Thymus (tissue), 11 donors: ENCODE measurements at regions not wholly inside any gene's neighbourhood (a gene's known extent, or its start where the extent isn't known, plus 50 kb on each side); places are given as distances from the start of the nearest gene placed in this dataset.

Experiments
- DNase-seq, 9 donors: peaks; one replicate each; pipeline ENCODE4 v3.0.0-alpha.2; 2013; ENCODE audit warnings: low spot score in 9 of 9, low read depth in 6 of 9, missing footprints in 1 of 9
- H3K27ac ChIP-seq, 2 donors: one replicate each; pipeline ENCODE4 v1.5.1; 2013; ENCODE audit warnings: control low read depth in 1 of 2, low read depth in 1 of 2, low read length in 1 of 2, mild to moderate bottlenecking in 1 of 2, moderate library complexity in 1 of 2
- H3K27me3 ChIP-seq, 2 donors: one replicate each; pipeline ENCODE4 v1.5.1; 2013; ENCODE audit warnings: low read length in 1 of 2; ENCODE audit not compliant: control insufficient read depth in 2 of 2, insufficient read depth in 1 of 2
- H3K36me3 ChIP-seq, 2 donors: one replicate each; pipeline ENCODE4 v1.5.1; 2013; ENCODE audit warnings: low read length in 1 of 2, mild to moderate bottlenecking in 1 of 2, moderate library complexity in 1 of 2; ENCODE audit not compliant: control insufficient read depth in 2 of 2, insufficient read depth in 2 of 2
- H3K4me1 ChIP-seq, 2 donors: one replicate each; pipeline ENCODE4 v1.5.1; 2013; ENCODE audit warnings: low read length in 2 of 2; ENCODE audit not compliant: control insufficient read depth in 2 of 2, insufficient read depth in 2 of 2
- H3K4me3 ChIP-seq, 2 donors: one replicate each; pipeline ENCODE4 v1.5.1; 2013; ENCODE audit warnings: low read length in 2 of 2, control low read depth in 1 of 2, mild to moderate bottlenecking in 1 of 2
- H3K9me3 ChIP-seq, 2 donors: one replicate each; pipeline ENCODE4 v1.5.1; 2013; ENCODE audit warnings: low read length in 1 of 2, mild to moderate bottlenecking in 1 of 2; ENCODE audit not compliant: control insufficient read depth in 2 of 2, insufficient read depth in 1 of 2
- WGBS: extraction: QIAGEN DNeasy Blood & Tissue Kit; methylation state at CpG from one replicate; pipeline ENCODE4 v1.1.7; 2013; 5-methylcytosine and 5-hydroxymethylcytosine counted together
- donor health status: healthy.

GRCh38 chr6:94045099-94045829 is 625.9 kb upstream of the EPHA7 start:
- H3K9me3 ChIP-seq: no peaks in the 10 kb centered on the region
- no peaks in the 10 kb centered on the region for H3K36me3 ChIP-seq
- WGBS: 85% methylated on average over 12 of the region's 12 CpGs
- H3K27ac ChIP-seq: no peak overlapping the region
- H3K27me3 ChIP-seq: no peaks in the 10 kb centered on the region
- H3K4me3 ChIP-seq: no peak overlapping the region
- H3K4me1 ChIP-seq: no peaks in the 10 kb centered on the region
- no peak for DNase-seq

- DNase-seq: no peak
Observed at GRCh38 chr6:94041945-94042709, 622.8 kb upstream of the EPHA7 start.

GRCh38 chr6:94036024-94036423 is 616.7 kb upstream of the EPHA7 start:
- Histone ChIP-seq H3K27ac (no peak overlapping the region), H3K9me3 (peaks cover 0 to 8% of the 10 kb centered on the region in 2 donors), H3K4me1 (no peaks in the 10 kb centered on the region), H3K36me3 (no peaks in the 10 kb centered on the region), H3K27me3 (no peaks in the 10 kb centered on the region), H3K4me3 (no peak overlapping the region)
- 94% methylated on average over 3 of the region's 3 CpGs for WGBS
- DNase-seq: no peak

More at GRCh38 chr6:94041945-94042709, 622.8 kb upstream of the EPHA7 start:
- no peaks in the 10 kb centered on the region for H3K36me3 ChIP-seq
- no peaks in the 10 kb centered on the region for H3K27me3 ChIP-seq
- 92% methylated on average over 3 of the region's 3 CpGs for WGBS
- peaks cover 0 to 2% of the 10 kb centered on the region in 2 donors for H3K9me3 ChIP-seq
- H3K4me3 ChIP-seq: no peak overlapping the region
- no peak overlapping the region for H3K27ac ChIP-seq
- no peaks in the 10 kb centered on the region for H3K4me1 ChIP-seq

GRCh38 chr6:94027374-94027773 is 608.0 kb upstream of the EPHA7 start:
- H3K9me3 ChIP-seq: peaks cover 0 to 11% of the 10 kb centered on the region in 2 donors
- no peaks in the 10 kb centered on the region for H3K27me3 ChIP-seq
- 93% methylated on average over 1 of the region's 1 CpG for WGBS
- DNase-seq: no peak
- no peaks in the 10 kb centered on the region for H3K4me1 ChIP-seq
- H3K4me3 ChIP-seq: no peak overlapping the region
- no peaks in the 10 kb centered on the region for H3K36me3 ChIP-seq
- H3K27ac ChIP-seq: no peak overlapping the region

GRCh38 chr6:94026575-94026974 is 607.2 kb upstream of the EPHA7 start:
- peaks cover 0 to 11% of the 10 kb centered on the region in 2 donors for H3K9me3 ChIP-seq
- no peak overlapping the region for H3K27ac ChIP-seq
- H3K36me3 ChIP-seq: no peaks in the 10 kb centered on the region
- H3K4me1 ChIP-seq: no peaks in the 10 kb centered on the region
- no peak for DNase-seq
- no peak overlapping the region for H3K4me3 ChIP-seq
- WGBS: 86% methylated on average over 8 of the region's 8 CpGs
- no peaks in the 10 kb centered on the region for H3K27me3 ChIP-seq

GRCh38 chr6:94005835-94006234 is 586.5 kb upstream of the EPHA7 start:
- Histone ChIP-seq H3K9me3 (no peaks in the 10 kb centered on the region), H3K36me3 (no peaks in the 10 kb centered on the region), H3K4me3 (no peak overlapping the region), H3K4me1 (no peaks in the 10 kb centered on the region), H3K27ac (no peak overlapping the region), H3K27me3 (no peaks in the 10 kb centered on the region)
- no peak for DNase-seq
- WGBS: 49% methylated on average over 1 of the region's 1 CpG

GRCh38 chr6:93992976-93993375 is 573.6 kb upstream of the EPHA7 start:
- Histone ChIP-seq H3K27ac (no peak overlapping the region), H3K4me3 (no peak overlapping the region), H3K27me3 (no peaks in the 10 kb centered on the region), H3K9me3 (no peaks in the 10 kb centered on the region), H3K4me1 (no peaks in the 10 kb centered on the region), H3K36me3 (no peaks in the 10 kb centered on the region)
- 76% methylated on average over 1 of the region's 1 CpG for WGBS
- no peak for DNase-seq

GRCh38 chr6:93989630-93990029 is 570.3 kb upstream of the EPHA7 start:
- H3K36me3 ChIP-seq: no peaks in the 10 kb centered on the region
- DNase-seq: no peak
- H3K4me3 ChIP-seq: no peak overlapping the region
- no peak overlapping the region for H3K27ac ChIP-seq
- no peaks in the 10 kb centered on the region for H3K9me3 ChIP-seq
- H3K4me1 ChIP-seq: no peaks in the 10 kb centered on the region
- H3K27me3 ChIP-seq: no peaks in the 10 kb centered on the region
- WGBS: 98% methylated on average over 2 of the region's 2 CpGs

- Histone ChIP-seq H3K27ac (no peak overlapping the region), H3K36me3 (no peaks in the 10 kb centered on the region), H3K27me3 (no peaks in the 10 kb centered on the region), H3K4me3 (no peak overlapping the region), H3K4me1 (no peaks in the 10 kb centered on the region), H3K9me3 (no peaks in the 10 kb centered on the region)
- DNase-seq: no peak
- 92% methylated on average over 2 of the region's 2 CpGs for WGBS
Observed at GRCh38 chr6:93985953-93986352, 566.6 kb upstream of the EPHA7 start.
